ENCODE measurements at regions not wholly inside any gene's neighbourhood (a gene's known extent, or its start where the extent isn't known, plus 50 kb on each side); places are given as distances from the start of the nearest gene placed in this dataset.

DNA sequence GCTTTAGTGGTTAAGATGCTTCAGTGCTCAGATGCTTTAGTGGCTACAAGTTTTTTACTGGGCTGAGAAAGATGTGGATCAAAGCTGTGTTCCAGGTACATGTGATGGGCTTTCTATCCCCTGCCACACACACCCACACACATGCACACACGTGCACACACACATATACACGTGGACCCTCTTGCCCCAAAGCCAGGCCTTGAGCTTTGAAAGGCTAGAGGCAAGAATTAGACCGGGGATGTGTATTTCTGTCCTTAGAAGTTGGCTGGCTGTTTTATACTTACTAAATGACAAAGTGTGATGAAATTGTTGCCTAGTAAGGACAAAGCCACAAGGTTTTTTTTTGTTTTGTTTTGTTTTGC, 376.5 kb downstream of the C12orf75 start:
- TF ChIP-seq, protein P1, sequence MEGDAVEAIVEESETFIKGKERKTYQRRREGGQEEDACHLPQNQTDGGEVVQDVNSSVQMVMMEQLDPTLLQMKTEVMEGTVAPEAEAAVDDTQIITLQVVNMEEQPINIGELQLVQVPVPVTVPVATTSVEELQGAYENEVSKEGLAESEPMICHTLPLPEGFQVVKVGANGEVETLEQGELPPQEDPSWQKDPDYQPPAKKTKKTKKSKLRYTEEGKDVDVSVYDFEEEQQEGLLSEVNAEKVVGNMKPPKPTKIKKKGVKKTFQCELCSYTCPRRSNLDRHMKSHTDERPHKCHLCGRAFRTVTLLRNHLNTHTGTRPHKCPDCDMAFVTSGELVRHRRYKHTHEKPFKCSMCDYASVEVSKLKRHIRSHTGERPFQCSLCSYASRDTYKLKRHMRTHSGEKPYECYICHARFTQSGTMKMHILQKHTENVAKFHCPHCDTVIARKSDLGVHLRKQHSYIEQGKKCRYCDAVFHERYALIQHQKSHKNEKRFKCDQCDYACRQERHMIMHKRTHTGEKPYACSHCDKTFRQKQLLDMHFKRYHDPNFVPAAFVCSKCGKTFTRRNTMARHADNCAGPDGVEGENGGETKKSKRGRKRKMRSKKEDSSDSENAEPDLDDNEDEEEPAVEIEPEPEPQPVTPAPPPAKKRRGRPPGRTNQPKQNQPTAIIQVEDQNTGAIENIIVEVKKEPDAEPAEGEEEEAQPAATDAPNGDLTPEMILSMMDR (IDR thresholded peaks at IDR 0.05; ENCODE audit: insufficient read depth, low read length, poor library complexity, severe bottlenecking) = no peak
- no peak for TF ChIP-seq EZH2phosphoT487 (conservative IDR thresholded peaks at IDR 0.05; ENCODE audit: low read length)
- Histone ChIP-seq H3K4me2 (ENCODE audit: low read depth, low read length, poor library complexity, severe bottlenecking) (no peak overlapping the region), H3K9me2 (replicated peaks; ENCODE audit: insufficient read depth, low read length) (no peaks in the 10 kb centered on the region), H3K4me3 (ENCODE audit: insufficient read depth, low read length, poor library complexity, severe bottlenecking) (no peak overlapping the region), H3K9ac (ENCODE audit: low read length) (no peak overlapping the region), H3K9me3 (ENCODE audit: insufficient read depth, low read length) (no peaks in the 10 kb centered on the region), H3K27me3 (ENCODE audit: low read length) (no peaks in the 10 kb centered on the region), H3K79me2 (ENCODE audit: insufficient read depth, low read length) (no peaks in the 10 kb centered on the region), H3K36me3 (ENCODE audit: low read length) (no peaks in the 10 kb centered on the region), H3F3A (ENCODE audit: insufficient read depth) (no peaks in the 10 kb centered on the region), H2AFZ (ENCODE audit: low read depth, low read length, severe bottlenecking) (no peak overlapping the region), H3K27ac (ENCODE audit: low read depth, low read length) (no peak overlapping the region), H4K20me1 (ENCODE audit: low read depth, low read length) (no peaks in the 10 kb centered on the region)

DNA sequence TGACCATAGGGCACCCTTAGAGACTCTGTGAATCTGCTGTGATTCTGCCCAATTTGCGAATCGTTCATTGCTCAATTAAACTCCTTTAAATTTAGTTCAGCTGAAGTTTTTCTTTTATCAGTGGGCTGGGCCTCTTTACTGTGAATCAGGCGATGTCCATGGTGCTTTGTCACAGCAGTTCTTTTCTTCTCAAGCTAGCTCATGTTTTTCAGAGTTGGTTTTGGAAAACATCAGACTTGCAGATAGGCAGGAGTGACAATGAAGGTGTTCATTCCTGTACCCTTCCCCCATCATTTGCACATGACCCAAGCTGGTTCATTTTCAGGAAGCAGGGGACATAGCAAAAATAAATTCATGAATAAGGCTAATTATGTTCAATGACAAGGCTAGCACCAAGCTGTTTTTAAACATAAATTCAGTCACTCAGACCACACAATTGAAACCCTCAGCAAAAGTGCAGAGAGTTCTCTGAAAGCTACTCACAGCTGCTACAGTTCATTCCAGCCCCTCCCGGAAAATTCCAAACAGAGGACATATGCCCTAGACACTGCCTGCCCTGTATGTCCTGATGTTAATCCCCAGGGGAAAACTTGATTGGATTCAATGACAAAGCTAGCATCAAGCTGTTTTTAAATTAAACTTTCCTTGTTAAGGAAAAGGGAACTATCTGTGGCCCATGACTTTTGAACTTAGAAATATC, 383.3 kb downstream of the C12orf75 start:
- Histone ChIP-seq H3K36me3 (ENCODE audit: low read length) (no peaks in the 10 kb centered on the region), H2AFZ (ENCODE audit: low read depth, low read length, severe bottlenecking) (no peak overlapping the region), H3K79me2 (ENCODE audit: insufficient read depth, low read length) (no peaks in the 10 kb centered on the region), H3F3A (ENCODE audit: insufficient read depth) (no peaks in the 10 kb centered on the region), H3K9me2 (replicated peaks; ENCODE audit: insufficient read depth, low read length) (no peaks in the 10 kb centered on the region), H3K9me3 (ENCODE audit: insufficient read depth, low read length) (no peaks in the 10 kb centered on the region), H4K20me1 (ENCODE audit: low read depth, low read length) (no peaks in the 10 kb centered on the region), H3K4me2 (ENCODE audit: low read depth, low read length, poor library complexity, severe bottlenecking) (no peak overlapping the region), H3K4me3 (ENCODE audit: insufficient read depth, low read length, poor library complexity, severe bottlenecking) (no peak overlapping the region), H3K9ac (ENCODE audit: low read length) (no peak overlapping the region), H3K27me3 (ENCODE audit: low read length) (no peaks in the 10 kb centered on the region), H3K27ac (ENCODE audit: low read depth, low read length) (no peak overlapping the region)
- TF ChIP-seq, protein P1 (IDR thresholded peaks at IDR 0.05; ENCODE audit: insufficient read depth, low read length, poor library complexity, severe bottlenecking) = no peak
- no peak for TF ChIP-seq EZH2phosphoT487 (conservative IDR thresholded peaks at IDR 0.05; ENCODE audit: low read length)

DNA sequence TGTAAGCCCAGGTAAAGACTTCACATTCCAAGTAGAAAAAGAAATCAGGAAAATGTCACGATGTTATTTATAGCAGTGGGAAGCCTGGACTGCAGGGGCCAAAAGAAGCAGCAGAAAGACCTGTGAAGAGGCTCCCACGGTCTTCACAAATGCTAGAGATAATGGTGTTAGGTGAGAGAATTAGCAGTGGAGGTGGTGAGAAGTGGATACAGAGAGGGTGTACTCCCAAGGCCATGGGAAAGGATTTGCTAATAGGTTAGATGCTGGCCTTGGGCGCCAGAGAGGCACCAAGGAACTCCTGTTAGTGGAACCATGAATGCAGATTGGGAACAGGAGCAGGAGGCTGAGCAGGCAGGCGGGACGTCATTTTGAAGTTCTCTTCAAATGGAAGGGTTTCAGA, 386.1 kb downstream of the C12orf75 start:
- no peak overlapping the region for H3K4me3 ChIP-seq (ENCODE audit: insufficient read depth, low read length, poor library complexity, severe bottlenecking)
- no peaks in the 10 kb centered on the region for H4K20me1 ChIP-seq (ENCODE audit: low read depth, low read length)
- H3K27ac ChIP-seq (ENCODE audit: low read depth, low read length) = no peak overlapping the region
- no peaks in the 10 kb centered on the region for H3K36me3 ChIP-seq (ENCODE audit: low read length)
- H3K4me2 ChIP-seq (ENCODE audit: low read depth, low read length, poor library complexity, severe bottlenecking) = no peak overlapping the region
- H3K27me3 ChIP-seq (ENCODE audit: low read length) = no peaks in the 10 kb centered on the region
- no peak overlapping the region for H2AFZ ChIP-seq (ENCODE audit: low read depth, low read length, severe bottlenecking)
- no peak for TF ChIP-seq EZH2phosphoT487 (conservative IDR thresholded peaks at IDR 0.05; ENCODE audit: low read length)
- TF ChIP-seq, protein P1 (IDR thresholded peaks at IDR 0.05; ENCODE audit: insufficient read depth, low read length, poor library complexity, severe bottlenecking) = no peak
- no peaks in the 10 kb centered on the region for H3F3A ChIP-seq (ENCODE audit: insufficient read depth)
- H3K9ac ChIP-seq (ENCODE audit: low read length) = no peak overlapping the region
- no peaks in the 10 kb centered on the region for H3K79me2 ChIP-seq (ENCODE audit: insufficient read depth, low read length)
- no peaks in the 10 kb centered on the region for H3K9me2 ChIP-seq (replicated peaks; ENCODE audit: insufficient read depth, low read length)
- H3K9me3 ChIP-seq (ENCODE audit: insufficient read depth, low read length) = no peaks in the 10 kb centered on the region
